Activated naive CD4-positive, alpha-beta T cell (primary cell): ENCODE measurements at regions not wholly inside any gene's neighbourhood (a gene's known extent, or its start where the extent isn't known, plus 50 kb on each side); places are given as distances from the start of the nearest gene placed in this dataset.

Experiments
- DNase-seq, 4 experiments: peaks; one replicate each; lab custom pipeline; 2025; lab: John Stamatoyannopoulos, UW

DNA sequence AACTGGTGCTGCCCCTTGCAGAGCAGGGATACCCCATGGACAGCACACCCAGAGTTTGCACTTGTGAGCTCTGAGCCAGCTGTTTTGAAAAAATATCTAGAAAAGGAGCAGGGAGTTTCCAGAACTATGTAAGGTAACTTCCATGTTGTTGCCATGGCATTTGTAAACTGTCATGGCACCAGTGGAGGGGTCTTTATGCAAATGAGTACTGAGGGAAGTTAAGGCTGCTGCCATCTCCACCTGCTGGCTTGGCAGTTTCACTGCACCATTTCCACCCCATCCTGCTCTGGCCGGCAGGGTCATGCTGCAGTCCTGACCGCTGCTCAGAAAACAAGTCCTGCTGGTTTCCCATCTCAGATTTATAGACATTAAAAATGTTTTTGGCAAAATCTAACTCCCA, 52.3 kb upstream of the SNTG2 start:
- no peak for DNase-seq

DNA sequence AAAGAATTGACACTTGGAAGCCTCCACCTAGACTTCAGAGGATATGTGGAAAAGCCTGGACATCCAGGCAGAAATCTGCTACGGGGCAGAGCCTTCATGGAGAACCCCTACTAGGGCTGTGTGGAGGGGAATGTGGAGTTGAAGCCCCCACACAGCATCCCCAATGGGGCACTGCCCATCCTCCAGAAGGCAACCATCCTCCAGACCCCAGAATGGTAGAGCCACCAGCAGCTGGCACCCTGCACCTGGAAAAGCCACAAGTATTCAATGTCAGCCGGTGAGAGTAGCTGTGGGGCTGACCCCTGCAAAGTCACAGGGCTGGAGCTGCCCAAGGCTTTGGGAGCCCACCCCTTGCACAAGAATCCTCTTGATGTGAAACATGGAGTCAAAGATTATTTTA, 53.6 kb upstream of the SNTG2 start:
- DNase-seq: no peak

DNA sequence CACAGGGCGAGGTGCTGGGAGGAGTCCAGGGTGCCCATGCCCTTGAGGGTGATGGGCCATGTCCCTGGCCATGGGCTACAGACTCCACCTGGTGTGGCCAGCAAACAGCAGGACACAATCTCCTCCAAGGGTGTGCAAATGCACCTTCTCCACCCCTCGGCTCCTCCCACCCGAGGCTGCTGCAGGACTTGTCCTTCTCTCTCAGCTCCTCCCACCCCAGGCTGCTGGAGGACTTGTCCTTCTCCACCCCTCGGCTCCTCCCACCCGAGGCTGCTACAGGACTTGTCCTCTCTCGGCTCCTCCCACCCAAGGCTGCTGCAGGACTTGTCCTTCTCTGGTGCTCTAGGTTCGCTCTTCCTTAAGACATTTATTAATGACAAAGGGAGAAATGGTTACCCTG, 57.3 kb upstream of the SNTG2 start:
- DNase-seq: no peak

DNA sequence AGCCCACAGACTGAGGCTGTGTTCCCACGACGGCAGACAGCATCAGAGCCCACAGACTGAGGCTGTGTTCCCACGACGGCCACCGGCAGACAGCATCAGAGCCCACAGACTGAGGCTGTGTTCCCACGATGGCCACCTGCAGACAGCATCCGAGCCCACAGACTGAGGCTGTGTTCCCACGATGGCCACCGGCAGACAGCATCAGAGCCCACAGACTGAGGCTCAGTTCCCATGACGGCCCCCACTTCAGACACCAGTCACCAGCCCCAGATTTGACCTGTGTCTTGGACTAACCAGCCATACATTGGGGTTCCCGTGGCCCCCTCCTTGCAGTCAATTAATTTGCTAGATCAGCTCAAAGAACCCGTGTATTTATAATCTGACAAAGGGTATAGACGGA, 57.8 kb upstream of the SNTG2 start:
- DNase-seq: no peak

DNA sequence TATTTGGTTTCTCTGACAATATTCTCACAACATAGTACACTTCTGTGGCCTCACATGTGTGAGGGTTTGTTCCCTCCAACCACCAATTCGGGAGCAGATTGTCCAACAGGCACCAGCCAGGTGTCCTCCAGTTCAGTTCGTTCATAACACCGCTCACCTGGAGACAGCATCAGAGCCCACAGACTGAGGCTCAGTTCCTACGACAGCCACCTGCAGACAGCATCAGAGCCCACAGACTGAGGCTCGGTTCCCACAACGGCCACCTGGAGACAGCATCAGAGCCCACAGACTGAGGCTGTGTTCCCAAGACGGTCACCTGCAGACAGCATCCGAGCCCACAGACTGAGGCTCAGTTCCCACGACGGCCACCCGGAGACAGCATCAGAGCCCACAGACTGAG, 58.2 kb upstream of the SNTG2 start:
- DNase-seq: no peak

DNA sequence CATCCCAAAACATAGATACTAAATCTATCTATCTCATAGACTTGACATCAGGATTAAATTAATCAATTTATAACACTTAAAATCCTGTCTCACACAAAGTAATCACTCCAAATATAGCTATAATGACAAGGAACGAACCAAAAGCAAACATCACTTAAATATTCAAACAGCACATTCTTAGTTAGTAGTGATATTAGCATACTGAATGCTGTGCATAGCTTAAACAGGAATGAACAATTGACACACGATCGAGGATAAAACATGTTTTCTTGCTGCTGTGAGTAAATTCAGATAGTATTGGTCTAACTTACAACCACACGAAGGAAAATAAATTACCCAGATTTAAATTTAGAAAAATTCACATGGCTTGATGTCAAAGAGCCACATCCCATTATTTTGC, 58.9 kb upstream of the SNTG2 start:
- no peak for DNase-seq

DNA sequence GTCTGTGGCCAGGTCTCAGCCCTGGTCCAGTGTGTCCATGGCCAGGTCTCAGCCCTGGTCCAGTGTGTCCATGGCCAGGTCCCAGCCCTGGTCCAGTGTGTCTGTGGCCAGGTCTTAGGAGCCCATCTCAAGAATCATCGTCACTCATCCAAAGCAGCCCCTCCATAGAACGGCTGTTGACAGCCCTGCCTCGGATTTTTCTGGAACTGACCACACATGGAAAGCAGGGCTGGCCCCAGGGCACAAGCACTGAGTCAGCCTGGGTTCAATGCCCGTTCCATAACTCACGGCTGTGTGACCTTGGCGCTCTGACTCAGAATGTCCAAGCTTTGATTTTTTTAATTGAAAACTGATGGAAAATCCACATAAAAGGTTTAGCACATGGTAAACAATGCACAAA, 59.9 kb upstream of the SNTG2 start:
- no peak for DNase-seq

DNA sequence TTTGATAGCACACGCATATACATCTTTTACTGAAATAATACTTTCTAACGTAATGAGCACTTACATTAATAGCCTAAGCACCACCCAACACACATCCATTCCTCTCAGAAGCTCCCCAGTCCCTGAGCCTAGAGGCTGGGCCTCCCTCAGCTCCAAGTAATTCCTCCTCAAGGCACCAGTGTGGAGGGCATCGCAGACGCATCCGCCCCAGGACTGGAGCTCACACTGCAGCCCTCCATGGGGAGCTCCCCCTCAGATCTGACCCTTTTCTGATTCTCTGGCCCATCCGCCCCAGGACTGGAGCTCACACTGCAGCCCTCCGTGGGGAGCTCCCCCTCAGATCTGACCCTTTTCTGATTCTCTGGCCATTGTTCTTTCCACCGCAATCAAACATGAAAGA, 60.4 kb upstream of the SNTG2 start:
- no peak for DNase-seq

DNA sequence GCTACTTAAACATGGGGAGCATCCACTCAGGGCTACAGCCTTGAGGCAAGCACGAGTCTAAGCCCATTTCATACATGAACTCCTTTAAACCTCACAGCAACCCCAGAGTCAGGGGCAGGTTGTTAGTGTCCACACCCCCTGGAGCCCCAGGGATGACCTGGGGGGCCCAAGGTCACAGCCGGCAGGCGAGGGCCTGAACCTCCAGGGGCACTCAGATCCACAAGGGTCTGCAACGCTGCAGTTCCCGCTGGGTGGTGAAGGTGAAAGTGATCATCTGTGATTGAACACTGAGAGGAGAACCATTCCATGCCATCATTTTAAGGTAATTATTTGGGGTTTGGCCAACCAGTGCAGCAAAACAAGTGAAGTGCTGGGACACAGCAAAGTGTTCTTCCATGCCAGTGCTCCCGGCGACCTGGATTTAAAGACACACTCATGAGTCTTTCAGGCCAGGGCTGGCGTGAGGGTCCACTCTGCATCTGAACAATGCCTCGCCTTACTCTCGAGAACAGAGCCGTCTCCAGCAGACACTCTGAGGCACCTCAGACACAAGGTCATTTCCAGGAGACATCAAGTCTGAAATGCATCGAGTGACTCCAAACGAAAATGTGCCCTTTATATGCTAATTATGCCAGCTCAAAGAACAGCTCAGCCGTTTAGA, 61.6 kb upstream of the SNTG2 start:
- DNase-seq: no peak

DNA sequence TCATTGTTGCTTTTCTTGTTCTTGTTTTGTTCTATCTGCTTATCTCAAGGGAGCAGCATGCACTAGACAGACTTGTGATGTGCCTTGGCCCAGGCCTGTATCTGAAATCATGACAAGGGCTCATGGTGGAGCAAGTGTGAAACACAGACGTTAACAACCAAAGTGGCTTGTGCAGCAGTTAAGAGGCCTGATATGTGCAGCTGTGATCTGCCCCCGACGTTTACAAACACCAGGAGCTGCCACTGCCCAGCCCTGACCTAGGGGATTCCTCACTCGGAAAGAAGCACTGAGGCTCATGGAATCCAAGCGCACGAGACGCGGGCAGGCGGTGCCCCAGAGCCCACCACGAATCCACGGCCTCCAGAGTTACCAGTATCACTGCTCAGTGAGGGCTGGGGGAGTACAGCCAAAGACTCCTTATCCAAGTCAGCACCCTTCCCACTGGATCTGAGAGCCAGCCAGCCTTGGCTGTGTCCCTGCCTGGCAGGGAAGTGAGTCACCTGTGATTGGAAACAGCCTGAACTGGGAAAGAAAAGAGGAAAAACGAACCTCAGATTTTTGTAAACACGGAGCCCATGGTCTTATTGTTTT, 62.3 kb upstream of the SNTG2 start:
- no peak for DNase-seq

DNA sequence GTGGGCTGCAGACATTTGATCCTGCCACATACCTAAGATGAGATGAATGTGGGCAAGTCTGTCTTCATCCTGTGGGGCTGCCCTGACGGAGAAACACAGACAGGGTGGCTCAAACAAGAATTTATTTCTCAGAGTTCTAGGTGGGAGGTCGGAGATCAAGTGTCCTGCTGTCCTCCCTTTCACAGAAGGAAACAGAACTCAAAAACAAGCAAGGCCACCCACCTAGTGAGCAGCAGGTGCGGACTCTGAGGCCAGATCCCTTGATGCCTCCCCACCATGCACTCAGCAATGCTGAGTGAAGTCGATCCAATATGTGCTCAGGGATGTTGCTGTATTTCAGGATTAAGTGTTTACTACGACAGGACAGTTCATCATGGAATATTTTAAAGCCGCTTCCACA, 63.0 kb upstream of the SNTG2 start:
- no peak for DNase-seq

DNA sequence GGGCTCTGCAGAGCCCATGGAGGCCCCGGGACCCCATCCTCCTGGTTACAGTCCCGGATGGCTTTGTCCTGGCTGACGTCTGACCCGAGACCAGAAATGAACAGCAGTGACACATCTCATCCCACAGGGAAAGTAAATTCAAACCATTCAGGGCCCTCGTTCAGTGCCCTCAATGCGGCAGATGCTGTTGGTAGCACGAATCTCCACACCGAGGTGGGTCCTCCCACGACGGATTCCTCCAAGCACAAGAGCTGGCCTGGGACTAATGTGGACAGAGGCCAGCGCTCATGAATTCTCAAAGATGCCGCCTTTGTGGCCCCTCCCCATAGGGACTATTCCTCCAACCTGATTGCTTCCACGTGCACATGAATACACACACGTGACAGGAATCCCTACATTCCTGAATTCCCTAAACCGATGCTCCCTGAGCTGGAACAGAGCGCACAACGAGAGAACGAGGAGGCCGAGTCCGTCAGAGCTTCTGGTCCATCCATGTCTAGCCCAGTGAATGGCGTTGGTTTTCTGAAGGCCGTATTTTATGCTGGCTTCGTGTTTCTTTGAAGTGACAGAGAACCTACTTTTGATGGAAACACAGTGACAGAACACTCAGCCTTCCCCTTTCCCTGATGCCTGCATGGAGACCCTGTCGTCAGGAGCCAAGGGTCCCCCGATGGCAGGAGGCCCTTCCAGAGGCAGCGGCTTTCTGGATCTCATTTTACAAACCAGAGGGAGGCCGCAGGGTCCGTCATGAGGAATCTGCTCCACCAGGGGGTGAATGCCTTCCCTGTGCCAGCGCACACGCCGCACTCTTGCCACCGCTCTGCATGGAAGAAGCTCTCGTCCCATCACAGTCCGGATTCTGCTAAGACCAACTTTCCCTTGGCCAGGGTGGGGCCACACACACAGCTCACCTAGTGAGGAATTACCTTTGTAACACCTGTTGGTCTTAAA, 64.3 kb upstream of the SNTG2 start:
- no peak for DNase-seq

DNA sequence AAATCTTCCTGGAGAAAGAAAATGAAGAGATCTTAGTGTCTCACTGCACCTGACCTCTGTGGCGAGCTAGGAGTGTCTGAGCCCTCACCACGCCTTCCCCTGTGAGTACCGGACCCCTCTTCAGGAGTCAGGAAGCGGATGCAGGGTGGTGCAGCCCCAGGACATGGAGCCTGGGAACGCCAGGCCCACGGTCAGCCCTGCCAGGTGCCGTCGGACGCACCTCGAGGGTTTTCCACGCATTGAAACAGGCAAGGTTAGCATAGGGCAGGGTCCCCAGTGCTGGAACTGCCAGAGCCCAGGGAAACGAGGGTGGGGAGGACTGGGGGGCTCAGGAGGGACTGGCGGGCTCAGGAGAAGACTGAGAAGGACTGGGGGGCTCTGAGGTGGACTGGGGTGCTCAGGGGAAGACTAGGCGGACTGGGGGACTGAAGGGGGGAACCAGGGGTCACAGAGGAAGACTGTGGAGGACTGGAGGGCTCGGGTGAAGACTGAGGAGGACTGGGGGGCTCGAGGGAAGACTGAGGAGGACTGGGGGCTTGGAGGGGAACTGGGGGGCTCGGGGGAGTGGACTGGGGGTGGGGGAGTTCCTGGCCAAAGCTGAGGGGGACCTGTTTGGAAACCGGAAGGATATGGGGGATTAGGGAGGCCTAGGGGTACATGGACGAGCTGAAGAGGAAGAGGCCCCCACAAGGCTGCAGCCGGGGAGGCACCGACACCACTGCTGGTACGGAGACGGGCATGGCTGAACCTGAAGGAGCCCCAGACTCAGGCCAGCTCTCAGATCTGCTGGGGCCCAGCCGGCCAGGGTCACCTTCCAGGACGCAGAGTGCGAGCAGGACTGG, 65.2 kb upstream of the SNTG2 start:
- no peak for DNase-seq

DNA sequence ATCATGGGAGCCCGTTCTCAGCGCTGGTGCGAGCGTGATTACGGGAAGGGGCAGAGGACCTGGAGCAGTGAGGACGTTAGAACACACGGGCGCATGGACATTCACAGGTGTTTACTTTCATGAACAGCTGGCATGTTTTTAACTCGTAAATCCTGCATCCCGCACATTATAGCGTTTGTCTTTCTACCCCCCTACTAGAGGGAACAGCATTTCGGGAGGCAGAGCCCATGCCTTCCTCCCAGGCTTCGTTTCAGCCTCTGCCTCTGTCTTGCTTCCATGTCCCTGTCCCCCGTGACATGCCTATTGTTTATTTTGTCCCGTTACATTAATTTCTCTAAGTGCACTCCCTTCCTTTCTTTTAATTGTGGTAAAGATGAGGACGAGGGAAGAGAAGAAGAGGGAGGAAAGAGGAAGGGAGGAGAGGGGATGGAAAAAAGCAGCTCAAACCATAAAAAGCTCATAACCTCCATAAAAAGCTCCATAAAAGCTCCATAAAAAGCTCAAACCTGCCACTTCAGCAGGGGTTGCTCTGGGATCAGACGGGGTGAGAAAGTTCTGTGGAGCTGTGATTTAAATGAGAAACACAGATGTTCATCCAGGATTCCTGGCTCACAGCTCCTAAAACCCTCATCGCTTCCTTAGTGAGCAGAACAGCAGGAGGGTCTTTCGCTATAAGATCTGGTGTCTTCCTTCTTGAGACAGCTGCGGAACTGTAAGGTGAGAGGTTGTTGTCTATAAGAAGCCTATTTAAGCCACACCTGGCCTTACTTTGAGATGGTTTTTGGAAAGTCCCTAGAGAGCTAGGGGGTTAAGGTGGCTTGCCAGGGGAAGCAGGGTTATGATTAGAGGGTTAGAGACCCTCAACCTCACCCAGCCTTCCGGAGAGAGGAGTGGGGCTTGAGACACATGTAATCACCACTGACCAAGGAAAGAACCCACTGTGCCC, 66.6 kb upstream of the SNTG2 start:
- no peak for DNase-seq

DNA sequence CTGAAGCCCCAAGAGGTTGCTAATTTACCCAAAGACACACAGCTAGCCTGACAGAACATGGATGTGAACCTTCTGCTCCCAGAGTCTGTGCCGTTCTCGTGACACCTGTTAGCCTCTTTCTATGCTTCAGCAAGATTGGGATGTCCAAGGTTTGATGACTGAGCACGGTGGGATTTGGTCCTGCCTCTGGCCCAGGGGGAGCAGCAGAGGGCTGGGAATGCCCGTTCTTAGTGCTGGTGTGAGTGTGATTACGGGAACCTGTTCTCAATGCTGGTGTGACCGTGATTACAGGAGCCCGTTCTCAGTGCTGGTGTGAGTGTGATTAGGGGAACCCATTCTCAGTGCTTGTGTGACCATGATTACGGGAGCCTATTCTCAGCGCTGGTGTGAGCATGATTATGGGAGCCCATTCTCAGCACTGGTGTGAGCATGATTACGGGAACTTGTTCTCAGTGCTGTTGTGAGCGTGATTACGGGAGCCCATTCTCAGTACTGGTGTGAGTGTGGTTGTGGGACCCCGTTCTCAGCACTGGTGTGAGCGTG, 67.3 kb upstream of the SNTG2 start:
- DNase-seq: no peak

DNA sequence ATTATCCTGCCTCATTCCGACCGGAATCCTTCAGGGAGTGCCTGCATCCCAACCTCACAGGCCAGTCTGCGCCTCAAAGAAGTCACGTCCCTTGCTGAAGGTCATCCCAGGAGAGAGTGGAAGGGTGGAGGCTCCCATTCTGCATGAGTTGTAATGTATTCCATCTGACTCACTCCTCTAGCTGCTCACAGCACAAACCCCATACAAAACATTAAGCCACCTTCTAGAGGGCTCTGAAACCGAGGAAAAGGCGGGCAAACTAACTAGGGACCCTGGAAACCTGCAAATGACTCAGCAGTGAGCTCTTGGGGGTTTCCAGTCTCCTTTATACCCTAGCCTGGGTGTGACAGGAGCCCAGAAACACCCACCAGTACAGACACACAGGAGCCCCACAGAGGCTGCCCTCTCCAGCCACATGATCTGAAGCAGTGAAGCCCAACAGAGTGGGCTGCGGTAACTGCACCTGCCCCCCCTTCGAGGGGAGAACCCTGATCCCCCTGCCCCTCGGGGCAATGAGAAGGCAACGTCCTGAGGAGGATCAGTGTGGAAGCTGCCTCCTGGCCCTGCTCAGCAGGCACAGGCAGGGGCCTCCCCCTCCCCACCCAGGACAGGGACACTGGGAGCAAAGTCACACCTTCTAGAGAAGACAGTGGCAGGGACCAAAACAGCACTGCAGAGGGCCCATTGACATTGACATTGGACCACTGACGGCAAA, 69.3 kb upstream of the SNTG2 start:
- no peak for DNase-seq

DNA sequence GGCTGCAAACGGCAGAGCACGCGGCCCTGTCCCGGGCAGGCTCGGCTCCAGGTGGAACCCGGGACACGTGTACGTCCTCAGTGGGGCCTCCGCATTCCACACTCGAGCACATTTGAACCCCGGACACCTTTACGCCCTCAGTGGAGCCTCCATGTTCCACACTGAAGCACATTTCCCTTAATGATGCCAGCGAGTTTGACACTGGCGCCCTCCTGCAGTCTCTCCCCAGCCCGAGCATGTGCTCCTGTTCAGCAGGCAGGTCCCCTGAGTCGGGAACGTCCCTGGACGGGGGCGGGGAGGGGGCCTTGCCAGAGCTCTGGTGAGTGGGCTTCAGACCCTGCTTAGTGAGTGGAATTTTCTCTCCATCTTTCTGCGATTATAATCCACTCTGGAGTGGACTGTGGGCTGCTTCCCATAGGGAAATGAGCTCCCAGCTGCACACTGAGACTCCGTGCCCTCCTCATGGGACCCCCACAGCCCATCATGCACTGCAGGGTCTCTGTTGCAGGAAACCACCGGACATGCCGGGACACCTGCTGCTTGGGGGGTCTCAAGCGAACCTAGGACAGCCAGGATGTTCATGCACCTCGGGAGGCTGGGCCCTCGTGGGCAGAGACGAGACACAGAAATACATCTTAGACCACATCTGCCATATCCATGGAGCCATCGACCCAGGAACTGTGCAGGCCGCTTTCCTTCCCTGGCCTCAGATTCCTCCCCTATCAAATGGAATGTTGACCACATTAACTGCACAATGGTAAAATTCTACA, 70.3 kb upstream of the SNTG2 start:
- DNase-seq: no peak

DNA sequence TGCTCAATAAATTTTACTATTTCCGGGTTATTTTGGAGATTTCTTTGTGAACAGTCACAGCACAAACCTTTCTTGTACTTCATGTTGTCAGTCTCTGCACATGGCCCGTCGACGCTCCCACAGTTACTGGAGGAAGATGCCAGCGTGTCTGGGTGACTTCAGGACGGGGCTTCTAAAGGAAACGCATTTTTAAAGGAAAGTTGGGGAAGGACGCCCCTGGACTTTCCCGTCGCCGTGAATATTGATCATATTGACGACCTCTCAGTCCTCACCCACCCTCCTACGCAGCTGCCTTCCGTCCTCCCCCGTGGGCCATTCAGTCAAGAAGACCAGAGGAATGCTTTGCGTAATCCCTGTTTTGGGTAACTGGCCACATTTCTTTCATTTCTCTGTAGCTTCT, 71.1 kb upstream of the SNTG2 start:
- no peak for DNase-seq

DNA sequence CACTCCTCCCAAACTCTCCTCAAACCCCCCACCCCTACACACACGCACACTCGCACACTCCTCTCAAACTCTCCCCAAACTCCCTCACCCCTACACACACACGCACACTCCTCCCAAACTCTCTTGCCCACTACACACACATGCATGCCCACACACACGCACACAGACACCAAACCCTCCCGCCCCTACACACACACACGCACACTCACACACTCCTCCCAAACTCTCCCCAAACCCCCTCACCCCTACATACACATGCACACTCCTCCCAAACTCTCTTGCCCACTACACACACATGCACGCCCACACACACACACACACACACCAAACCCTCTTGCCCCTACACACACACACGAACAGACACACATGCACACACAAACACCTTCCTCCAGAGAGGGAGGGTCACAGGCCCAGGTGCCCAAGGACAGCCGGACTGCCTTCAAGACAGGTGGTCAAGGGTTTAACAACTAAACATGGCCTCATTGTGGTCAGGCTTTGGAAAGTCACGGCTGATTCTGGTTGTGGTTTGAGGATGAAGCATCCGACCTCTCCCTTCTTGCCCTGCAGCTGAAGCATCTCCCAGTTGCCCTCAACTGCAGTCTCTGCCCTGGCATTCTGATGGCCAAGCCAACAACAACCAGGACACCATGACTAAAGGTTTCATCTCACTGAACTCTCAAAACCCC, 72.3 kb upstream of the SNTG2 start:
- no peak for DNase-seq
